Tibial nerve (tissue), 4 donors: ENCODE measurements at regions not wholly inside any gene's neighbourhood (a gene's known extent, or its start where the extent isn't known, plus 50 kb on each side); places are given as distances from the start of the nearest gene placed in this dataset.

Experiments
- EP300 ChIP-seq, 2 donors: sonication (generic); formaldehyde crosslinking; IDR thresholded peaks; one replicate each; pipeline ENCODE4 v1.6.1; 2017; ENCODE audit warnings: antibody characterized with exemption in 2 of 2, mild to moderate bottlenecking in 1 of 2
- POLR2A ChIP-seq, 2 donors: fragments of 450-650 bp; IDR thresholded peaks; one replicate each; pipeline ENCODE4 v1.6.1; 2017; ENCODE audit warnings: antibody characterized with exemption in 2 of 2, mild to moderate bottlenecking in 2 of 2, moderate library complexity in 2 of 2
- TF ChIP-seq, protein P1 (sequence below), 5 experiments: fragments of 200-600 bp in 3 of 5; fragments of 450-650 bp in 2 of 5; sonication (generic) in 3 of 5; IDR thresholded peaks; one replicate each; pipeline ENCODE4 v1.5.1; 2016 to 2019; ENCODE audit warnings: antibody characterized with exemption in 5 of 5, mild to moderate bottlenecking in 3 of 5, moderate library complexity in 2 of 5

- TF ChIP-seq POLR2A (IDR thresholded peaks at IDR 0.05): no peak
- TF ChIP-seq EP300 (IDR thresholded peaks at IDR 0.05): no peak
- TF ChIP-seq, protein P1, sequence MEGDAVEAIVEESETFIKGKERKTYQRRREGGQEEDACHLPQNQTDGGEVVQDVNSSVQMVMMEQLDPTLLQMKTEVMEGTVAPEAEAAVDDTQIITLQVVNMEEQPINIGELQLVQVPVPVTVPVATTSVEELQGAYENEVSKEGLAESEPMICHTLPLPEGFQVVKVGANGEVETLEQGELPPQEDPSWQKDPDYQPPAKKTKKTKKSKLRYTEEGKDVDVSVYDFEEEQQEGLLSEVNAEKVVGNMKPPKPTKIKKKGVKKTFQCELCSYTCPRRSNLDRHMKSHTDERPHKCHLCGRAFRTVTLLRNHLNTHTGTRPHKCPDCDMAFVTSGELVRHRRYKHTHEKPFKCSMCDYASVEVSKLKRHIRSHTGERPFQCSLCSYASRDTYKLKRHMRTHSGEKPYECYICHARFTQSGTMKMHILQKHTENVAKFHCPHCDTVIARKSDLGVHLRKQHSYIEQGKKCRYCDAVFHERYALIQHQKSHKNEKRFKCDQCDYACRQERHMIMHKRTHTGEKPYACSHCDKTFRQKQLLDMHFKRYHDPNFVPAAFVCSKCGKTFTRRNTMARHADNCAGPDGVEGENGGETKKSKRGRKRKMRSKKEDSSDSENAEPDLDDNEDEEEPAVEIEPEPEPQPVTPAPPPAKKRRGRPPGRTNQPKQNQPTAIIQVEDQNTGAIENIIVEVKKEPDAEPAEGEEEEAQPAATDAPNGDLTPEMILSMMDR (IDR thresholded peaks at IDR 0.05): no peak
Observed at GRCh38 chr3:104546301-104546700, 820.4 kb upstream of the ALCAM start.
